ENCODE measurements at regions not wholly inside any gene's neighbourhood (a gene's known extent, or its start where the extent isn't known, plus 50 kb on each side); places are given as distances from the start of the nearest gene placed in this dataset.
"Not testable (repeated sequence)": the region's sequence is repeated elsewhere in the genome, so short reads cannot be mapped to it uniquely, and the experiment has no call there.

GRCh38 chrX:52261125-52261462, 76.4 kb downstream of the MAGED4 start:
- ChIA-PET CTCF (interaction anchor here (0.7 kb wide), 1 partner anchor 1027 kb away, joined by 3 read pairs; no protein-coding TSS in a partner anchor), POLR2A (interaction anchor here (1.0 kb wide), 1 partner anchor 674 kb away, joined by 3 read pairs; no protein-coding TSS in a partner anchor)

GRCh38 chrX:52261463-52262194, 76.9 kb downstream of the MAGED4 start:
- CTCF ChIA-PET, result interaction anchor here (0.7 to 1.0 kb wide), 2 partner anchors 877 to 1028 kb away, joined by 3 read pairs; no protein-coding TSS in a partner anchor
- POLR2A ChIA-PET, result interaction anchor here (1.0 kb wide), 1 partner anchor 674 kb away, joined by 3 read pairs; no protein-coding TSS in a partner anchor

- ChIA-PET CTCF (interaction anchor here (1.0 kb wide), 1 partner anchor 878 kb away, joined by 3 read pairs; no protein-coding TSS in a partner anchor), POLR2A (interaction anchor here (1.0 kb wide), 1 partner anchor 673 kb away, joined by 3 read pairs; no protein-coding TSS in a partner anchor)
Measured at GRCh38 chrX:52262195-52262546, 77.5 kb downstream of the MAGED4 start.

GRCh38 chrX:52263417-52263816, 78.7 kb downstream of the MAGED4 start:
- ChIA-PET CTCF (no interaction called here), POLR2A (no interaction called here)

GRCh38 chrX:52265713-52266112, 81.0 kb downstream of the MAGED4 start:
- ChIA-PET POLR2A (no interaction called here), CTCF (no interaction called here)

- CTCF ChIA-PET, POLR2A ChIA-PET: not testable (repeated sequence)
Measured at GRCh38 chrX:52268502-52268901, 83.8 kb downstream of the MAGED4 start.

- ChIA-PET CTCF (no interaction called here), POLR2A (no interaction called here)
Measured at GRCh38 chrX:52270453-52271116, 85.9 kb downstream of the MAGED4 start.

GRCh38 chrX:52271206-52271605, 86.5 kb downstream of the MAGED4 start:
- ChIA-PET POLR2A (no interaction called here), CTCF (no interaction called here)

GRCh38 chrX:52277666-52278065, 91.2 kb upstream of the XAGE2 start:
- CTCF ChIA-PET, result no interaction called here
- POLR2A ChIA-PET, result no interaction called here

- ChIA-PET POLR2A (no interaction called here), CTCF (no interaction called here)
Measured at GRCh38 chrX:52280812-52281211, 88.0 kb upstream of the XAGE2 start.

GRCh38 chrX:52284865-52285264, 84.0 kb upstream of the XAGE2 start:
- ChIA-PET CTCF (no interaction called here), POLR2A (no interaction called here)

- POLR2A ChIA-PET, CTCF ChIA-PET: not testable (repeated sequence)
Measured at GRCh38 chrX:52298968-52299367, 69.9 kb upstream of the XAGE2 start.

GRCh38 chrX:52308532-52308931, 60.3 kb upstream of the XAGE2 start:
- CTCF ChIA-PET, POLR2A ChIA-PET: not testable (repeated sequence)

Measured in activated CD8-positive, alpha-beta memory T cell treated with anti-CD3 and anti-CD28 coated beads for 36 hours (primary cell).